ENCODE measurements at regions not wholly inside any gene's neighbourhood (a gene's known extent, or its start where the extent isn't known, plus 50 kb on each side); places are given as distances from the start of the nearest gene placed in this dataset.
"Not testable (repeated sequence)": the region's sequence is repeated elsewhere in the genome, so short reads cannot be mapped to it uniquely, and the experiment has no call there.

GRCh38 chr1:95520390-95520789 is 286.4 kb downstream of the RWDD3 start:
- no peak for DNase-seq (ENCODE audit: low spot score)

GRCh38 chr1:95532335-95532734 is 298.3 kb downstream of the RWDD3 start:
- no peak for DNase-seq (ENCODE audit: low spot score)

GRCh38 chr1:95534985-95535384 is 301.0 kb downstream of the RWDD3 start:
- DNase-seq (ENCODE audit: low spot score), result no peak

- DNase-seq (ENCODE audit: low spot score), result no peak
These were observed 301.6 kb downstream of the RWDD3 start for GRCh38 chr1:95535614-95536013.

GRCh38 chr1:95536501-95536900 is 302.5 kb downstream of the RWDD3 start:
- no peak for DNase-seq (ENCODE audit: low spot score)

- no peak for DNase-seq (ENCODE audit: low spot score)
These were observed 303.2 kb downstream of the RWDD3 start for GRCh38 chr1:95537176-95537575.

- DNase-seq (ENCODE audit: low spot score), result not testable (repeated sequence)
These were observed 304.2 kb downstream of the RWDD3 start for GRCh38 chr1:95538242-95538641.

GRCh38 chr1:95542936-95543335 is 308.9 kb downstream of the RWDD3 start:
- DNase-seq (ENCODE audit: low spot score), result no peak

- DNase-seq (ENCODE audit: low spot score), result no peak
These were observed 313.0 kb downstream of the RWDD3 start for GRCh38 chr1:95547005-95547404.

- DNase-seq (ENCODE audit: low spot score), result no peak
These were observed 314.2 kb downstream of the RWDD3 start for GRCh38 chr1:95548211-95548610.

GRCh38 chr1:95551201-95551600 is 317.2 kb downstream of the RWDD3 start:
- no peak for DNase-seq (ENCODE audit: low spot score)

- DNase-seq (ENCODE audit: low spot score), result no peak
These were observed 319.6 kb downstream of the RWDD3 start for GRCh38 chr1:95553595-95553994.

GRCh38 chr1:95554408-95554807 is 320.4 kb downstream of the RWDD3 start:
- no peak for DNase-seq (ENCODE audit: low spot score)

- DNase-seq (ENCODE audit: low spot score), result no peak
These were observed 324.8 kb downstream of the RWDD3 start for GRCh38 chr1:95558791-95559190.

GRCh38 chr1:95561346-95561745 is 327.3 kb downstream of the RWDD3 start:
- DNase-seq (ENCODE audit: low spot score), result no peak

- DNase-seq (ENCODE audit: low spot score), result no peak
These were observed 328.2 kb downstream of the RWDD3 start for GRCh38 chr1:95562230-95562629.

- DNase-seq (ENCODE audit: low spot score), result no peak
These were observed 338.0 kb downstream of the RWDD3 start for GRCh38 chr1:95572002-95572401.

GRCh38 chr1:95572962-95573361 is 339.0 kb downstream of the RWDD3 start:
- no peak for DNase-seq (ENCODE audit: low spot score)

GRCh38 chr1:95575291-95575690 is 341.3 kb downstream of the RWDD3 start:
- no peak for DNase-seq (ENCODE audit: low spot score)

- DNase-seq (ENCODE audit: low spot score), result no peak
These were observed 344.5 kb downstream of the RWDD3 start for GRCh38 chr1:95578462-95578861.

- DNase-seq (ENCODE audit: low spot score), result no peak
These were observed 348.2 kb downstream of the RWDD3 start for GRCh38 chr1:95582191-95582590.

- no peak for DNase-seq (ENCODE audit: low spot score)
These were observed 348.7 kb downstream of the RWDD3 start for GRCh38 chr1:95582746-95583145.

GRCh38 chr1:95583661-95584210 is 349.7 kb downstream of the RWDD3 start:
- DNase-seq (ENCODE audit: low spot score), result no peak

GRCh38 chr1:95584315-95584714 is 350.3 kb downstream of the RWDD3 start:
- no peak for DNase-seq (ENCODE audit: low spot score)

GRCh38 chr1:95604771-95605170 is 370.8 kb downstream of the RWDD3 start:
- no peak for DNase-seq (ENCODE audit: low spot score)

Data from A172 (cell line).